ENCODE measurements at regions not wholly inside any gene's neighbourhood (a gene's known extent, or its start where the extent isn't known, plus 50 kb on each side); places are given as distances from the start of the nearest gene placed in this dataset.

GRCh38 chr4:58646126-58646525, 1535.9 kb upstream of the IGFBP7 start (continued):
- no peak for TF ChIP-seq TEAD4 (IDR thresholded peaks at IDR 0.05; ENCODE audit: borderline replicate concordance, insufficient read depth)

DNA sequence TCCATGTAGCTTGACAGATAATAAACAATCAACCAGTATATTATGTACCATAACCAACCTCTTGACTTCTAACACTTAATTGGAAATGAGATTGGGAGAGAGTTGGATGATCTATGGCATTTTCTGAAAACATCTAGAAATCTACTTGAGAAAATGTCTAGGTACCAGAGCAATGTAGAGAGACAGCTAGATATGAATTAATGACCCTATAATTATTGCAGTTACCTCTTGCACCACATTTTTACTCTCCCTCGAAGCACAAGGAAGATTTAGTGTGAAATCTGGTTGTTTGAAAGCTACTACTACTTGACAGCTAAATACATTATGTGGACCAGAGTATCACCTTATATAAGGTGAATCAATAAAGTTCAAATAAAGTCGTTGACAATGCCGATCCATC, 1534.4 kb upstream of the IGFBP7 start:
- Histone ChIP-seq H3K9me2 (no peaks in the 10 kb centered on the region; the same call in 1 of the 2 replicates), H3F3A (replicated peaks; ENCODE audit: insufficient read depth) (no peaks in the 10 kb centered on the region), H3K27ac (ENCODE audit: low read depth in 2 of 2, low read length in 1 of 2) (no peak overlapping the region), H3K27me3 (ENCODE audit: insufficient read depth) (no peaks in the 10 kb centered on the region), H4K20me1 (ENCODE audit: insufficient read depth) (no peaks in the 10 kb centered on the region), H3K9me3 (no peaks in the 10 kb centered on the region), H3K4me3 (ENCODE audit: low read depth in 2 of 2, low read length in 1 of 2) (no peak overlapping the region), H3K36me3 (replicated peaks in 1 of 2; ENCODE audit: control insufficient read depth in 1 of 2, insufficient read depth in 2 of 2, low read length in 1 of 2) (no peaks in the 10 kb centered on the region), H3K79me2 (ENCODE audit: insufficient read depth) (no peaks in the 10 kb centered on the region), H3K4me1 (ENCODE audit: control insufficient read depth in 1 of 2, insufficient read depth in 2 of 2, low read depth in 1 of 2, low read length in 1 of 2) (no peaks in the 10 kb centered on the region), H3K9ac (no peak overlapping the region), H2AFZ (ENCODE audit: low read depth) (no peak overlapping the region), H3K4me2 (no peak overlapping the region)
- CTCF ChIA-PET: no interaction called here
- no peak for TF ChIP-seq USF1 (IDR thresholded peaks at IDR 0.05; ENCODE audit: borderline replicate concordance, low read depth)
- no peak for TF ChIP-seq POLR2AphosphoS5 (IDR thresholded peaks at IDR 0.05; ENCODE audit: low read depth, low read length)
- no peak for TF ChIP-seq EP300 (IDR thresholded peaks at IDR 0.05; ENCODE audit: borderline replicate concordance in 1 of 2, low read depth in 1 of 2, low read length in 1 of 2)
- TF ChIP-seq RFX5 (IDR thresholded peaks at IDR 0.05; ENCODE audit: low read length): no peak
- no peak for TF ChIP-seq TEAD4 (IDR thresholded peaks at IDR 0.05; ENCODE audit: borderline replicate concordance, insufficient read depth)
- no peak for TF ChIP-seq GATA2 (CRISPR knock-in tag; IDR thresholded peaks at IDR 0.05)
- TF ChIP-seq RXRA (IDR thresholded peaks at IDR 0.05; ENCODE audit: borderline replicate concordance, low read depth): no peak
- no peak for DNase-seq
- 30% methylated on average over 3 of the region's 3 CpGs for WGBS (ENCODE audit: low lambda C conversion rate)
- POLR2A ChIA-PET: no interaction called here

GRCh38 chr4:58636381-58636780, 1526.2 kb upstream of the IGFBP7 start:
- Histone ChIP-seq H3K36me3 (replicated peaks in 1 of 2; ENCODE audit: control insufficient read depth in 1 of 2, insufficient read depth in 2 of 2, low read length in 1 of 2) (no peaks in the 10 kb centered on the region), H3K79me2 (ENCODE audit: insufficient read depth) (no peaks in the 10 kb centered on the region), H3K27me3 (ENCODE audit: insufficient read depth) (no peaks in the 10 kb centered on the region), H3F3A (replicated peaks; ENCODE audit: insufficient read depth) (no peaks in the 10 kb centered on the region), H3K4me1 (ENCODE audit: control insufficient read depth in 1 of 2, insufficient read depth in 2 of 2, low read depth in 1 of 2, low read length in 1 of 2) (no peaks in the 10 kb centered on the region), H3K9ac (no peak overlapping the region), H3K27ac (ENCODE audit: low read depth in 2 of 2, low read length in 1 of 2) (no peak overlapping the region), H3K9me3 (no peaks in the 10 kb centered on the region), H3K4me3 (ENCODE audit: low read depth in 2 of 2, low read length in 1 of 2) (no peak overlapping the region), H3K4me2 (no peak overlapping the region), H3K9me2 (0 out of 2 replicates have a peak, but pooled peaks cover 2% of the 10 kb centered on the region), H4K20me1 (ENCODE audit: insufficient read depth) (no peaks in the 10 kb centered on the region), H2AFZ (ENCODE audit: low read depth) (no peak overlapping the region)
- 14% methylated on average over 2 of the region's 2 CpGs for WGBS (ENCODE audit: low lambda C conversion rate)
- CTCF ChIA-PET: no interaction called here
- no peak for DNase-seq
- POLR2A ChIA-PET: no interaction called here
- TF ChIP-seq, protein P1, sequence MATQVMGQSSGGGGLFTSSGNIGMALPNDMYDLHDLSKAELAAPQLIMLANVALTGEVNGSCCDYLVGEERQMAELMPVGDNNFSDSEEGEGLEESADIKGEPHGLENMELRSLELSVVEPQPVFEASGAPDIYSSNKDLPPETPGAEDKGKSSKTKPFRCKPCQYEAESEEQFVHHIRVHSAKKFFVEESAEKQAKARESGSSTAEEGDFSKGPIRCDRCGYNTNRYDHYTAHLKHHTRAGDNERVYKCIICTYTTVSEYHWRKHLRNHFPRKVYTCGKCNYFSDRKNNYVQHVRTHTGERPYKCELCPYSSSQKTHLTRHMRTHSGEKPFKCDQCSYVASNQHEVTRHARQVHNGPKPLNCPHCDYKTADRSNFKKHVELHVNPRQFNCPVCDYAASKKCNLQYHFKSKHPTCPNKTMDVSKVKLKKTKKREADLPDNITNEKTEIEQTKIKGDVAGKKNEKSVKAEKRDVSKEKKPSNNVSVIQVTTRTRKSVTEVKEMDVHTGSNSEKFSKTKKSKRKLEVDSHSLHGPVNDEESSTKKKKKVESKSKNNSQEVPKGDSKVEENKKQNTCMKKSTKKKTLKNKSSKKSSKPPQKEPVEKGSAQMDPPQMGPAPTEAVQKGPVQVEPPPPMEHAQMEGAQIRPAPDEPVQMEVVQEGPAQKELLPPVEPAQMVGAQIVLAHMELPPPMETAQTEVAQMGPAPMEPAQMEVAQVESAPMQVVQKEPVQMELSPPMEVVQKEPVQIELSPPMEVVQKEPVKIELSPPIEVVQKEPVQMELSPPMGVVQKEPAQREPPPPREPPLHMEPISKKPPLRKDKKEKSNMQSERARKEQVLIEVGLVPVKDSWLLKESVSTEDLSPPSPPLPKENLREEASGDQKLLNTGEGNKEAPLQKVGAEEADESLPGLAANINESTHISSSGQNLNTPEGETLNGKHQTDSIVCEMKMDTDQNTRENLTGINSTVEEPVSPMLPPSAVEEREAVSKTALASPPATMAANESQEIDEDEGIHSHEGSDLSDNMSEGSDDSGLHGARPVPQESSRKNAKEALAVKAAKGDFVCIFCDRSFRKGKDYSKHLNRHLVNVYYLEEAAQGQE (IDR thresholded peaks at IDR 0.05; ENCODE audit: low read depth, low read length): no peak
- TF ChIP-seq MEF2A (IDR thresholded peaks at IDR 0.05; ENCODE audit: borderline replicate concordance, low read depth) (no peak), NRF1 (IDR thresholded peaks at IDR 0.05; ENCODE audit: low read depth, low read length) (no peak), GATA2 (CRISPR knock-in tag; IDR thresholded peaks at IDR 0.05) (no peak), FOSL2 (IDR thresholded peaks at IDR 0.05; ENCODE audit: borderline replicate concordance, low read depth) (no peak), EP300 (IDR thresholded peaks at IDR 0.05; ENCODE audit: borderline replicate concordance in 1 of 2, low read depth in 1 of 2, low read length in 1 of 2) (no peak), ELF1 (IDR thresholded peaks at IDR 0.05) (no peak), TCF12 (IDR thresholded peaks at IDR 0.05) (no peak), CHD2 (IDR thresholded peaks at IDR 0.05; ENCODE audit: low read length, partially characterized antibody) (no peak), TAF1 (IDR thresholded peaks at IDR 0.05; ENCODE audit: borderline replicate concordance, low read depth, low read length) (no peak), SIN3A (IDR thresholded peaks at IDR 0.05; ENCODE audit: borderline replicate concordance, low read depth, low read length) (no peak), USF1 (IDR thresholded peaks at IDR 0.05; ENCODE audit: borderline replicate concordance, low read depth) (no peak), MAX (IDR thresholded peaks at IDR 0.05; ENCODE audit: low read depth) (no peak)
- TF ChIP-seq, protein P2, sequence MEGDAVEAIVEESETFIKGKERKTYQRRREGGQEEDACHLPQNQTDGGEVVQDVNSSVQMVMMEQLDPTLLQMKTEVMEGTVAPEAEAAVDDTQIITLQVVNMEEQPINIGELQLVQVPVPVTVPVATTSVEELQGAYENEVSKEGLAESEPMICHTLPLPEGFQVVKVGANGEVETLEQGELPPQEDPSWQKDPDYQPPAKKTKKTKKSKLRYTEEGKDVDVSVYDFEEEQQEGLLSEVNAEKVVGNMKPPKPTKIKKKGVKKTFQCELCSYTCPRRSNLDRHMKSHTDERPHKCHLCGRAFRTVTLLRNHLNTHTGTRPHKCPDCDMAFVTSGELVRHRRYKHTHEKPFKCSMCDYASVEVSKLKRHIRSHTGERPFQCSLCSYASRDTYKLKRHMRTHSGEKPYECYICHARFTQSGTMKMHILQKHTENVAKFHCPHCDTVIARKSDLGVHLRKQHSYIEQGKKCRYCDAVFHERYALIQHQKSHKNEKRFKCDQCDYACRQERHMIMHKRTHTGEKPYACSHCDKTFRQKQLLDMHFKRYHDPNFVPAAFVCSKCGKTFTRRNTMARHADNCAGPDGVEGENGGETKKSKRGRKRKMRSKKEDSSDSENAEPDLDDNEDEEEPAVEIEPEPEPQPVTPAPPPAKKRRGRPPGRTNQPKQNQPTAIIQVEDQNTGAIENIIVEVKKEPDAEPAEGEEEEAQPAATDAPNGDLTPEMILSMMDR (IDR thresholded peaks at IDR 0.05): no peak

Measured in SK-N-SH (cell line).